Gastrocnemius medialis (tissue), 4 donors: ENCODE measurements at regions not wholly inside any gene's neighbourhood (a gene's known extent, or its start where the extent isn't known, plus 50 kb on each side); places are given as distances from the start of the nearest gene placed in this dataset.

ENCODE experiments used
- ATAC-seq, 2 donors: fragments of 150-250 bp; one replicate each; pipeline ENCODE4 v1.9.1; 2016
- DNase-seq, 2 donors: peaks; one replicate each; pipeline ENCODE4 v3.0.0-alpha.2; 2019
- H3K27ac ChIP-seq, 4 donors: fragments of 200-600 bp; sonication (generic); 1 replicate in 1 of 4; 2 replicates in 3 of 4; pipeline ENCODE4 v1.5.1; 2016 to 2018; ENCODE audit warnings: mild to moderate bottlenecking in 2 of 4, moderate library complexity in 1 of 4
- H3K27me3 ChIP-seq, 3 donors: fragments of 200-600 bp; sonication (generic) in 2 of 3; 1 replicate in 1 of 3; 2 replicates in 2 of 3; pipeline versions ENCODE4 v1.5.1 to v1.6.0; 2016 to 2019; ENCODE audit warnings: mild to moderate bottlenecking in 1 of 3, moderate library complexity in 1 of 3
- H3K36me3 ChIP-seq, 2 donors: fragments of 200-600 bp; sonication (generic) in 1 of 2; one replicate each; pipeline ENCODE4 v1.5.1; 2017 to 2018
- H3K4me1 ChIP-seq, 2 donors: fragments of 200-600 bp; sonication (generic) in 1 of 2; one replicate each; pipeline ENCODE4 v1.5.1; 2016 to 2017; ENCODE audit warnings: mild to moderate bottlenecking in 2 of 2
- H3K4me3 ChIP-seq, 4 donors: fragments of 200-600 bp; sonication (generic) in 3 of 4; 1 replicate in 1 of 4; 2 replicates in 3 of 4; pipeline ENCODE4 v1.5.1; 2016 to 2019; ENCODE audit warnings: mild to moderate bottlenecking in 2 of 4
- H3K9me3 ChIP-seq, 3 donors: fragments of 200-600 bp; sonication (generic) in 2 of 3; 1 replicate in 1 of 3; 2 replicates in 2 of 3; pipeline ENCODE4 v1.5.1; 2016 to 2019
- CTCF ChIP-seq, 5 experiments: fragments of 450-650 bp in 3 of 5; fragments of 200-600 bp in 2 of 5; sonication (generic) in 2 of 5; IDR thresholded peaks in 4 of 5; conservative IDR thresholded peaks in 1 of 5; 1 replicate in 4 of 5; 2 replicates in 1 of 5; pipeline ENCODE4 v1.5.1; 2016 to 2019; ENCODE audit warnings: antibody characterized with exemption in 5 of 5, mild to moderate bottlenecking in 3 of 5, moderate library complexity in 3 of 5
- POLR2A ChIP-seq, 2 donors: fragments of 450-650 bp; IDR thresholded peaks; one replicate each; pipeline ENCODE4 v1.6.1; 2017; ENCODE audit warnings: antibody characterized with exemption in 2 of 2, mild to moderate bottlenecking in 2 of 2, moderate library complexity in 2 of 2
- in situ Hi-C, 4 donors: fragments of 200-750 bp; cut with MboI; loops; one replicate each; pipeline versions ENCODE4 v1.15.0 to v1.8.0; 2017; ENCODE audit warnings: low sequenced_read_pairs in 4 of 4
- intact Hi-C: fragments of 100-400 bp; cut with DNase I; formaldehyde crosslinking; loops from one replicate; pipeline ENCODE4 v1.15.1; 2023; ENCODE audit warnings: low total_unique reads

GRCh38 chr2:157172239-157172638 lies 85.3 kb upstream of the GALNT5 start:
- no peak overlapping the region for H3K4me3 ChIP-seq
- no peaks in the 10 kb centered on the region for H3K27me3 ChIP-seq
- no peak overlapping the region for H3K27ac ChIP-seq
- in situ Hi-C loops (no loop called here), intact Hi-C loops (no loop called here)
- H3K36me3 ChIP-seq, result no peaks in the 10 kb centered on the region
- TF ChIP-seq CTCF (IDR thresholded peaks at IDR 0.05 in 4 of 5, conservative IDR thresholded peaks at IDR 0.05 in 1 of 5), result no peak
- TF ChIP-seq POLR2A (IDR thresholded peaks at IDR 0.05), result no peak
- H3K9me3 ChIP-seq, result no peaks in the 10 kb centered on the region
- no peaks in the 10 kb centered on the region for H3K4me1 ChIP-seq
- ATAC-seq (no peak), DNase-seq (no peak)

GRCh38 chr2:157172866-157173578 lies 84.5 kb upstream of the GALNT5 start:
- in situ Hi-C loops (no loop called here), intact Hi-C loops (no loop called here)
- Histone ChIP-seq H3K27me3 (no peaks in the 10 kb centered on the region), H3K9me3 (no peaks in the 10 kb centered on the region), H3K27ac (no peak overlapping the region), H3K36me3 (no peaks in the 10 kb centered on the region), H3K4me3 (no peak overlapping the region), H3K4me1 (no peaks in the 10 kb centered on the region)
- ATAC-seq, result no peak
- TF ChIP-seq CTCF (IDR thresholded peaks at IDR 0.05 in 4 of 5, conservative IDR thresholded peaks at IDR 0.05 in 1 of 5) (no peak), POLR2A (IDR thresholded peaks at IDR 0.05) (no peak)
- no peak for DNase-seq

GRCh38 chr2:157173740-157174184 lies 83.7 kb upstream of the GALNT5 start:
- in situ Hi-C loops, result no loop called here
- no peak for TF ChIP-seq POLR2A (IDR thresholded peaks at IDR 0.05)
- TF ChIP-seq CTCF (IDR thresholded peaks at IDR 0.05 in 4 of 5, conservative IDR thresholded peaks at IDR 0.05 in 1 of 5), result no peak
- no peak overlapping the region for H3K27ac ChIP-seq
- H3K4me1 ChIP-seq, result no peaks in the 10 kb centered on the region
- no peak for DNase-seq
- H3K4me3 ChIP-seq, result no peak overlapping the region
- H3K9me3 ChIP-seq, result no peaks in the 10 kb centered on the region
- intact Hi-C loops, result no loop called here
- peak in 1 of 2 donors; percentile 55 for ATAC-seq
- H3K27me3 ChIP-seq, result no peaks in the 10 kb centered on the region
- H3K36me3 ChIP-seq, result no peaks in the 10 kb centered on the region

GRCh38 chr2:157174321-157174720 lies 83.2 kb upstream of the GALNT5 start:
- in situ Hi-C loops, result no loop called here
- H3K27me3 ChIP-seq, result no peaks in the 10 kb centered on the region
- no peaks in the 10 kb centered on the region for H3K4me1 ChIP-seq
- no peak for TF ChIP-seq POLR2A (IDR thresholded peaks at IDR 0.05)
- TF ChIP-seq CTCF (IDR thresholded peaks at IDR 0.05 in 4 of 5, conservative IDR thresholded peaks at IDR 0.05 in 1 of 5), result no peak
- intact Hi-C loops, result no loop called here
- H3K36me3 ChIP-seq, result no peaks in the 10 kb centered on the region
- H3K4me3 ChIP-seq, result no peak overlapping the region
- H3K27ac ChIP-seq, result no peak overlapping the region
- H3K9me3 ChIP-seq, result no peaks in the 10 kb centered on the region
- DNase-seq, result no peak
- no peak for ATAC-seq

- Histone ChIP-seq H3K9me3 (no peaks in the 10 kb centered on the region), H3K27me3 (no peaks in the 10 kb centered on the region), H3K4me1 (no peaks in the 10 kb centered on the region), H3K4me3 (no peak overlapping the region), H3K36me3 (no peaks in the 10 kb centered on the region), H3K27ac (no peak overlapping the region)
- in situ Hi-C loops (no loop called here), intact Hi-C loops (no loop called here)
- TF ChIP-seq CTCF (IDR thresholded peaks at IDR 0.05 in 4 of 5, conservative IDR thresholded peaks at IDR 0.05 in 1 of 5) (no peak), POLR2A (IDR thresholded peaks at IDR 0.05) (no peak)
- DNase-seq, result no peak
- no peak for ATAC-seq
Observed at GRCh38 chr2:157176602-157177001, 80.9 kb upstream of the GALNT5 start.
